ENCODE measurements at regions not wholly inside any gene's neighbourhood (a gene's known extent, or its start where the extent isn't known, plus 50 kb on each side); places are given as distances from the start of the nearest gene placed in this dataset.
A peak's percentile ranks its signal among the peaks of the same experiment; 100 is the strongest.

- H3K4me3 ChIP-seq (replicated peaks; ENCODE audit: low read depth, low read length), result no peak overlapping the region
- no peak for DNase-seq (ENCODE audit: extremely low read depth, low read depth)
- no peak for TF ChIP-seq CTCF (IDR thresholded peaks at IDR 0.05; ENCODE audit: low read depth, low read length, missing control alignments)
These were observed 123.5 kb upstream of the PELI1 start for GRCh38 chr2:64267699-64268098.

- TF ChIP-seq CTCF (IDR thresholded peaks at IDR 0.05; ENCODE audit: low read depth, low read length, missing control alignments), result no peak
- H3K4me3 ChIP-seq (replicated peaks; ENCODE audit: low read depth, low read length), result no peak overlapping the region
- DNase-seq (ENCODE audit: extremely low read depth, low read depth), result no peak
These were observed 124.3 kb upstream of the PELI1 start for GRCh38 chr2:64268330-64269048.

GRCh38 chr2:64273524-64274398 lies 129.5 kb upstream of the PELI1 start:
- no peak for TF ChIP-seq CTCF (IDR thresholded peaks at IDR 0.05; ENCODE audit: low read depth, low read length, missing control alignments)
- no peak overlapping the region for H3K4me3 ChIP-seq (replicated peaks; ENCODE audit: low read depth, low read length)

GRCh38 chr2:64274399-64275173 lies 130.4 kb upstream of the PELI1 start:
- no peak overlapping the region for H3K4me3 ChIP-seq (replicated peaks; ENCODE audit: low read depth, low read length)
- DNase-seq (ENCODE audit: extremely low read depth, low read depth), result no peak
- TF ChIP-seq CTCF (IDR thresholded peaks at IDR 0.05; ENCODE audit: low read depth, low read length, missing control alignments), result no peak

More at GRCh38 chr2:64273524-64274398, 129.5 kb upstream of the PELI1 start:
- peak; percentile 76 for DNase-seq (ENCODE audit: extremely low read depth, low read depth)

GRCh38 chr2:64275174-64275466 lies 130.9 kb upstream of the PELI1 start:
- no peak for DNase-seq (ENCODE audit: extremely low read depth, low read depth)
- no peak for TF ChIP-seq CTCF (IDR thresholded peaks at IDR 0.05; ENCODE audit: low read depth, low read length, missing control alignments)
- H3K4me3 ChIP-seq (replicated peaks; ENCODE audit: low read depth, low read length), result no peak overlapping the region

GRCh38 chr2:64276417-64277095 lies 132.3 kb upstream of the PELI1 start:
- no peak for DNase-seq (ENCODE audit: extremely low read depth, low read depth)
- TF ChIP-seq CTCF (IDR thresholded peaks at IDR 0.05; ENCODE audit: low read depth, low read length, missing control alignments), result no peak
- H3K4me3 ChIP-seq (replicated peaks; ENCODE audit: low read depth, low read length), result no peak overlapping the region
